GM18502 (cell line): ENCODE measurements at regions not wholly inside any gene's neighbourhood (a gene's known extent, or its start where the extent isn't known, plus 50 kb on each side); places are given as distances from the start of the nearest gene placed in this dataset.
"Not testable (repeated sequence)": the region's sequence is repeated elsewhere in the genome, so short reads cannot be mapped to it uniquely, and the experiment has no call there.

Experiments
- ATAC-seq: cut with Tn5 transposase; IDR thresholded peaks from one replicate; pipeline ENCODE4 v1.9.1; 2021; ENCODE audit warnings: mild to moderate bottlenecking; ENCODE audit not compliant: unreplicated experiment, poor library complexity

- no peak for ATAC-seq
These were observed 111.9 kb upstream of the DDHD1 start for GRCh38 chr14:53265025-53265424.

GRCh38 chr14:53260928-53261327, 107.8 kb upstream of the DDHD1 start:
- no peak for ATAC-seq

GRCh38 chr14:53260286-53260685, 107.2 kb upstream of the DDHD1 start:
- no peak for ATAC-seq

- ATAC-seq, result no peak
These were observed 99.0 kb upstream of the DDHD1 start for GRCh38 chr14:53252141-53252540.

GRCh38 chr14:53249059-53249458, 95.9 kb upstream of the DDHD1 start:
- no peak for ATAC-seq

- no peak for ATAC-seq
These were observed 94.7 kb upstream of the DDHD1 start for GRCh38 chr14:53247596-53248370.

- not testable (repeated sequence) for ATAC-seq
These were observed 89.8 kb upstream of the DDHD1 start for GRCh38 chr14:53242898-53243297.

- ATAC-seq, result no peak
These were observed 84.4 kb upstream of the DDHD1 start for GRCh38 chr14:53237488-53237887.

GRCh38 chr14:53236708-53237107, 83.6 kb upstream of the DDHD1 start:
- no peak for ATAC-seq

- no peak for ATAC-seq
These were observed 78.0 kb upstream of the DDHD1 start for GRCh38 chr14:53231171-53231570.

GRCh38 chr14:53228966-53229365, 75.8 kb upstream of the DDHD1 start:
- ATAC-seq, result no peak

GRCh38 chr14:53227154-53227718, 74.1 kb upstream of the DDHD1 start:
- ATAC-seq, result no peak

GRCh38 chr14:53226553-53226952, 73.4 kb upstream of the DDHD1 start:
- no peak for ATAC-seq

- no peak for ATAC-seq
These were observed 67.8 kb upstream of the DDHD1 start for GRCh38 chr14:53220914-53221313.

- ATAC-seq, result no peak
These were observed 65.0 kb upstream of the DDHD1 start for GRCh38 chr14:53218161-53218560.

GRCh38 chr14:53217316-53217994, 64.3 kb upstream of the DDHD1 start:
- ATAC-seq, result peak; percentile 99

GRCh38 chr14:53216955-53217315, 63.8 kb upstream of the DDHD1 start:
- ATAC-seq, result not testable (repeated sequence)

GRCh38 chr14:53216478-53216877, 63.4 kb upstream of the DDHD1 start:
- not testable (repeated sequence) for ATAC-seq

GRCh38 chr14:53215101-53215500, 62.0 kb upstream of the DDHD1 start:
- ATAC-seq, result no peak

GRCh38 chr14:53214384-53214783, 61.3 kb upstream of the DDHD1 start:
- ATAC-seq, result no peak

GRCh38 chr14:53213761-53214160, 60.6 kb upstream of the DDHD1 start:
- ATAC-seq, result no peak

GRCh38 chr14:53209370-53209769, 56.2 kb upstream of the DDHD1 start:
- no peak for ATAC-seq
